ENCODE measurements at regions not wholly inside any gene's neighbourhood (a gene's known extent, or its start where the extent isn't known, plus 50 kb on each side); places are given as distances from the start of the nearest gene placed in this dataset.

- TF ChIP-seq CTCF (IDR thresholded peaks at IDR 0.05) (peak in 1 of 4 experiments; percentile 30), EP300 (IDR thresholded peaks at IDR 0.05) (no peak), POLR2A (IDR thresholded peaks at IDR 0.05) (no peak)
Observed at GRCh38 chr21:27213303-27213702, 246.4 kb upstream of the ADAMTS5 start.
